Neuronal stem cell (in vitro differentiated cells): ENCODE measurements at regions not wholly inside any gene's neighbourhood (a gene's known extent, or its start where the extent isn't known, plus 50 kb on each side); places are given as distances from the start of the nearest gene placed in this dataset.

ENCODE experiments used
- DNase-seq: peaks from one replicate; pipeline ENCODE4 v3.0.0-alpha.2; 2013; ENCODE audit warnings: low spot score
- H2AFZ ChIP-seq: one replicate; pipeline ENCODE4 v1.6.1; 2013; ENCODE audit warnings: mild to moderate bottlenecking, low read length, inconsistent platforms
- H2AK5ac ChIP-seq: 2 replicates; pipeline ENCODE4 v1.6.1; 2013; ENCODE audit warnings: low read depth, mild to moderate bottlenecking, inconsistent platforms, low read length, moderate library complexity, mixed read lengths
- H2BK120ac ChIP-seq: 2 replicates; pipeline ENCODE4 v1.6.1; 2013; ENCODE audit warnings: low read depth, mild to moderate bottlenecking, inconsistent platforms, low read length, moderate library complexity, mixed read lengths
- H2BK12ac ChIP-seq: one replicate; pipeline ENCODE4 v1.6.1; 2013; ENCODE audit warnings: low read length, inconsistent platforms
- H2BK15ac ChIP-seq: 2 replicates; pipeline ENCODE4 v1.6.1; 2013; ENCODE audit warnings: mild to moderate bottlenecking, low read length, inconsistent platforms, mixed read lengths
- H2BK5ac ChIP-seq: one replicate; pipeline ENCODE4 v1.6.1; 2013; ENCODE audit warnings: inconsistent platforms, mild to moderate bottlenecking, low read length, moderate library complexity
- H3K14ac ChIP-seq: one replicate; pipeline ENCODE4 v1.6.1; 2013; ENCODE audit warnings: low read length, inconsistent platforms
- H3K18ac ChIP-seq: 2 replicates; pipeline ENCODE4 v1.6.1; 2013; ENCODE audit warnings: low read length, inconsistent platforms
- H3K23ac ChIP-seq: 2 replicates; pipeline ENCODE4 v1.6.1; 2013; ENCODE audit warnings: low read depth, mild to moderate bottlenecking, mixed read lengths, low read length, inconsistent platforms; ENCODE audit not compliant: poor library complexity
- H3K27ac ChIP-seq: replicated peaks from 3 replicates; pipeline ENCODE4 v1.5.1; 2013; ENCODE audit warnings: low read length, inconsistent platforms
- H3K27me3 ChIP-seq, 3 experiments: 2 replicates each; pipeline ENCODE4 v1.6.1; 2013; ENCODE audit warnings: low read length in 3 of 3, mild to moderate bottlenecking in 2 of 3, inconsistent platforms in 1 of 3, low read depth in 1 of 3, mixed read lengths in 1 of 3, moderate library complexity in 1 of 3; ENCODE audit not compliant: control insufficient read depth in 3 of 3, insufficient read depth in 3 of 3
- H3K36me3 ChIP-seq, 2 donors: replicated peaks in 1 of 2; 2 replicates each; pipeline ENCODE4 v1.6.1; 2013; ENCODE audit warnings: low read length in 2 of 2; ENCODE audit not compliant: control insufficient read depth in 2 of 2, insufficient read depth in 2 of 2
- H3K4ac ChIP-seq: 2 replicates; pipeline ENCODE4 v1.6.1; 2013; ENCODE audit warnings: inconsistent platforms, mild to moderate bottlenecking, low read length, moderate library complexity
- H3K4me1 ChIP-seq, 2 donors: 1 replicate in 1 of 2; 2 replicates in 1 of 2; pipeline ENCODE4 v1.6.1; 2013; ENCODE audit warnings: low read length in 2 of 2, low read depth in 1 of 2; ENCODE audit not compliant: control insufficient read depth in 2 of 2, insufficient read depth in 1 of 2
- H3K4me2 ChIP-seq: one replicate; pipeline ENCODE4 v1.6.1; 2013; ENCODE audit warnings: mild to moderate bottlenecking, low read length, inconsistent platforms; ENCODE audit not compliant: insufficient read depth, poor library complexity, severe bottlenecking
- H3K4me3 ChIP-seq, 2 donors: 2 replicates each; pipeline ENCODE4 v1.5.1; 2013; ENCODE audit warnings: low read length in 2 of 2, mild to moderate bottlenecking in 2 of 2, inconsistent platforms in 1 of 2, moderate library complexity in 1 of 2
- H3K79me1 ChIP-seq: one replicate; pipeline ENCODE4 v1.6.1; 2013; ENCODE audit warnings: low read depth, mild to moderate bottlenecking, inconsistent platforms, low read length, moderate library complexity
- H3K9ac ChIP-seq: one replicate; pipeline ENCODE4 v1.6.1; 2013; ENCODE audit warnings: mild to moderate bottlenecking, low read depth, low read length, inconsistent platforms; ENCODE audit not compliant: poor library complexity
- H3K9me3 ChIP-seq, 2 donors: replicated peaks in 1 of 2; 2 replicates each; pipeline versions ENCODE3 to v1.6.1; 2013; ENCODE audit warnings: low read length in 2 of 2, mild to moderate bottlenecking in 2 of 2, inconsistent platforms in 1 of 2, low read depth in 1 of 2, mixed read lengths in 1 of 2, moderate library complexity in 1 of 2; ENCODE audit not compliant: control insufficient read depth in 2 of 2, insufficient read depth in 1 of 2
- H4K8ac ChIP-seq: one replicate; pipeline ENCODE4 v1.6.1; 2013; ENCODE audit warnings: low read depth, mild to moderate bottlenecking, inconsistent platforms, low read length, moderate library complexity
- H4K91ac ChIP-seq: one replicate; pipeline ENCODE4 v1.6.1; 2013; ENCODE audit warnings: low read length, low read depth, mild to moderate bottlenecking, inconsistent platforms; ENCODE audit not compliant: poor library complexity
- WGBS, 2 donors: extraction: QIAGEN DNeasy Blood & Tissue Kit; methylation state at CpG; one replicate each; pipeline ENCODE4 v1.1.7; 2013; ENCODE audit warnings: missing lambda C conversion rate in 2 of 2, mixed read lengths in 1 of 2; ENCODE audit not compliant: insufficient read length in 2 of 2, insufficient replicate concordance in 1 of 2; ENCODE audit errors: extremely low coverage in 2 of 2; 5-methylcytosine and 5-hydroxymethylcytosine counted together

GRCh38 chr4:38574559-38575333 is 89.3 kb upstream of the KLF3 start:
- Histone ChIP-seq H3K14ac (no peak overlapping the region), H2BK5ac (no peak overlapping the region), H2BK12ac (no peak overlapping the region), H3K27me3 (no peaks in the 10 kb centered on the region), H3K4me2 (no peak overlapping the region), H4K91ac (peak overlapping the region; percentile 34), H4K8ac (no peak overlapping the region), H3K23ac (no peak overlapping the region), H2AFZ (no peak overlapping the region), H3K36me3 (no peaks in the 10 kb centered on the region), H2AK5ac (no peak overlapping the region), H3K27ac (no peak overlapping the region), H3K4me3 (no peak overlapping the region), H2BK120ac (no peak overlapping the region), H3K4me1 (peaks cover 0 to 3% of the 10 kb centered on the region in 2 donors), H3K4ac (no peak overlapping the region), H2BK15ac (no peak overlapping the region), H3K18ac (no peak overlapping the region), H3K79me1 (no peaks in the 10 kb centered on the region), H3K9ac (no peak overlapping the region), H3K9me3 (peaks cover 2% of the 10 kb centered on the region in 2 donors)
- DNase-seq, result no peak
- WGBS, 2 donors, result no CpG with 5 or more reads among the region's 17 CpGs

- no peak overlapping the region for H2BK5ac ChIP-seq
- H3K36me3 ChIP-seq, result no peaks in the 10 kb centered on the region
- no peak overlapping the region for H2AK5ac ChIP-seq
- H2BK12ac ChIP-seq, result no peak overlapping the region
- H3K9me3 ChIP-seq, result peaks cover 2% of the 10 kb centered on the region in 2 donors
- no peaks in the 10 kb centered on the region for H3K27me3 ChIP-seq
- H3K23ac ChIP-seq, result no peak overlapping the region
- no peak overlapping the region for H2BK120ac ChIP-seq
- H3K18ac ChIP-seq, result no peak overlapping the region
- H2AFZ ChIP-seq, result no peak overlapping the region
- H3K4me3 ChIP-seq, result no peak overlapping the region
- WGBS, 2 donors, result no CpG with 5 or more reads among the region's 3 CpGs
- no peak overlapping the region for H4K8ac ChIP-seq
- no peak overlapping the region for H3K14ac ChIP-seq
- no peak for DNase-seq
- H3K9ac ChIP-seq, result no peak overlapping the region
- no peak overlapping the region for H3K27ac ChIP-seq
- H4K91ac ChIP-seq, result no peak overlapping the region
- H2BK15ac ChIP-seq, result no peak overlapping the region
- H3K4ac ChIP-seq, result no peak overlapping the region
- H3K4me2 ChIP-seq, result no peak overlapping the region
- peaks cover 3% of the 10 kb centered on the region in 2 donors for H3K4me1 ChIP-seq
- no peaks in the 10 kb centered on the region for H3K79me1 ChIP-seq
These were observed 87.2 kb upstream of the KLF3 start for GRCh38 chr4:38576767-38577166.

- no peak overlapping the region for H3K4ac ChIP-seq
- H3K23ac ChIP-seq, result no peak overlapping the region
- no peak overlapping the region for H2BK12ac ChIP-seq
- H3K4me1 ChIP-seq, result peaks cover 3 to 6% of the 10 kb centered on the region in 2 donors
- H2AK5ac ChIP-seq, result no peak overlapping the region
- no peaks in the 10 kb centered on the region for H3K79me1 ChIP-seq
- no peak overlapping the region for H3K4me2 ChIP-seq
- H3K14ac ChIP-seq, result no peak overlapping the region
- no peak overlapping the region for H4K8ac ChIP-seq
- H3K36me3 ChIP-seq, result no peaks in the 10 kb centered on the region
- H3K4me3 ChIP-seq, result no peak overlapping the region
- H2AFZ ChIP-seq, result no peak overlapping the region
- no peak overlapping the region for H3K9ac ChIP-seq
- no peak overlapping the region for H4K91ac ChIP-seq
- DNase-seq, result no peak
- no peak overlapping the region for H3K27ac ChIP-seq
- H3K9me3 ChIP-seq, result peaks cover 2% of the 10 kb centered on the region in 2 donors
- no peak overlapping the region for H2BK120ac ChIP-seq
- H2BK5ac ChIP-seq, result no peak overlapping the region
- H3K27me3 ChIP-seq, result no peaks in the 10 kb centered on the region
- H2BK15ac ChIP-seq, result no peak overlapping the region
- H3K18ac ChIP-seq, result no peak overlapping the region
These were observed 86.5 kb upstream of the KLF3 start for GRCh38 chr4:38577462-38577861.

- H2BK12ac ChIP-seq, result no peak overlapping the region
- H2BK120ac ChIP-seq, result no peak overlapping the region
- no peak overlapping the region for H2BK15ac ChIP-seq
- no peaks in the 10 kb centered on the region for H3K9me3 ChIP-seq
- no peak overlapping the region for H3K27ac ChIP-seq
- H3K79me1 ChIP-seq, result no peaks in the 10 kb centered on the region
- no peak overlapping the region for H2AK5ac ChIP-seq
- WGBS, 2 donors, result no CpG with 5 or more reads among the region's 6 CpGs
- H3K36me3 ChIP-seq, result no peaks in the 10 kb centered on the region
- no peak for DNase-seq
- H3K14ac ChIP-seq, result no peak overlapping the region
- peaks cover 0 to 9% of the 10 kb centered on the region in 2 donors for H3K4me1 ChIP-seq
- H2AFZ ChIP-seq, result no peak overlapping the region
- H2BK5ac ChIP-seq, result no peak overlapping the region
- no peak overlapping the region for H4K8ac ChIP-seq
- H3K18ac ChIP-seq, result no peak overlapping the region
- H3K4ac ChIP-seq, result no peak overlapping the region
- no peak overlapping the region for H3K23ac ChIP-seq
- H3K9ac ChIP-seq, result no peak overlapping the region
- no peak overlapping the region for H3K4me3 ChIP-seq
- no peak overlapping the region for H4K91ac ChIP-seq
- H3K27me3 ChIP-seq, result no peaks in the 10 kb centered on the region
- no peak overlapping the region for H3K4me2 ChIP-seq
These were observed 82.4 kb upstream of the KLF3 start for GRCh38 chr4:38581426-38582106.
